Skeletal muscle satellite cell (primary cell): ENCODE measurements at regions not wholly inside any gene's neighbourhood (a gene's known extent, or its start where the extent isn't known, plus 50 kb on each side); places are given as distances from the start of the nearest gene placed in this dataset.

Source experiments
- H3K27me3 ChIP-seq: 2 replicates; pipeline ENCODE4 v1.7.0; 2013; ENCODE audit warnings: low read length; ENCODE audit not compliant: control insufficient read depth, insufficient read depth
- H3K36me3 ChIP-seq: 2 replicates; pipeline ENCODE4 v1.7.0; 2013; ENCODE audit warnings: mild to moderate bottlenecking, control low read depth, low read length; ENCODE audit not compliant: insufficient read depth
- H3K4me1 ChIP-seq: 2 replicates; pipeline ENCODE4 v1.7.0; 2013; ENCODE audit warnings: low read length; ENCODE audit not compliant: control insufficient read depth, insufficient read depth
- H3K4me2 ChIP-seq: 2 replicates; pipeline ENCODE4 v1.7.0; 2013; ENCODE audit warnings: mild to moderate bottlenecking, low read length
- H3K4me3 ChIP-seq: 2 replicates; pipeline ENCODE4 v1.7.0; 2013; ENCODE audit warnings: low read length
- H3K9ac ChIP-seq: 2 replicates; pipeline ENCODE4 v1.7.0; 2013; ENCODE audit warnings: mild to moderate bottlenecking, low read depth, low read length, moderate library complexity
- H3K9me3 ChIP-seq: replicated peaks from 2 replicates; pipeline ENCODE4 v1.7.0; 2013; ENCODE audit warnings: mild to moderate bottlenecking, control low read depth, low read length

- Histone ChIP-seq H3K4me3 (no peak overlapping the region), H3K9me3 (no peaks in the 10 kb centered on the region), H3K27me3 (peaks cover 3% of the 10 kb centered on the region), H3K4me1 (peaks cover 20% of the 10 kb centered on the region), H3K36me3 (no peaks in the 10 kb centered on the region), H3K9ac (no peak overlapping the region), H3K4me2 (no peak overlapping the region)
These were observed 427.8 kb upstream of the C2CD4B start for GRCh38 chr15:62592920-62593319.

GRCh38 chr15:62593681-62594399 is 428.8 kb upstream of the C2CD4B start:
- Histone ChIP-seq H3K4me2 (no peak overlapping the region), H3K4me1 (peaks cover 20% of the 10 kb centered on the region), H3K9ac (no peak overlapping the region), H3K36me3 (no peaks in the 10 kb centered on the region), H3K27me3 (peaks cover 3% of the 10 kb centered on the region), H3K4me3 (no peak overlapping the region), H3K9me3 (no peaks in the 10 kb centered on the region)

DNA sequence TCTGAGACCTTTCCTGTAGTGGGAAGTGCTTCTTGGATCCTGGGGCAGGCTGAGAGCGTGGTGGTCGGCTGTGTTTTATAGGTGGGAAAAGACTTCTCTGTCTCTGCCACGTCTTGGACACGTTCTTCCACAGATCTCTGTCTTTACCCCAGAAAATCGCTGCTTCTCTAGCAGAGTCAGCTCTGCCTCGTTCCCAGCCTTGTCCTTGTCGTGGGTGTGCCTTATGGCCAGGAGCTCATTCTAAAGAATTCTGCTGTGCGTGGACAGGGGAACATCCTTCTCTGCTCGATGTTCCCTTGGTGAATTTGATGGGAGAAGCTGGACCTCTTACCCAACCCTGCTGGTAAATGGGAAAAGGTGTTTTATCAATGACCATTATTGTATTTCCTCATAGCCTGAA is 433.1 kb upstream of the C2CD4B start:
- peaks cover 37% of the 10 kb centered on the region for H3K4me1 ChIP-seq
- H3K36me3 ChIP-seq, result no peaks in the 10 kb centered on the region
- no peak overlapping the region for H3K4me2 ChIP-seq
- peaks cover 3% of the 10 kb centered on the region for H3K27me3 ChIP-seq
- H3K9me3 ChIP-seq, result no peaks in the 10 kb centered on the region
- no peak overlapping the region for H3K4me3 ChIP-seq
- H3K9ac ChIP-seq, result no peak overlapping the region

DNA sequence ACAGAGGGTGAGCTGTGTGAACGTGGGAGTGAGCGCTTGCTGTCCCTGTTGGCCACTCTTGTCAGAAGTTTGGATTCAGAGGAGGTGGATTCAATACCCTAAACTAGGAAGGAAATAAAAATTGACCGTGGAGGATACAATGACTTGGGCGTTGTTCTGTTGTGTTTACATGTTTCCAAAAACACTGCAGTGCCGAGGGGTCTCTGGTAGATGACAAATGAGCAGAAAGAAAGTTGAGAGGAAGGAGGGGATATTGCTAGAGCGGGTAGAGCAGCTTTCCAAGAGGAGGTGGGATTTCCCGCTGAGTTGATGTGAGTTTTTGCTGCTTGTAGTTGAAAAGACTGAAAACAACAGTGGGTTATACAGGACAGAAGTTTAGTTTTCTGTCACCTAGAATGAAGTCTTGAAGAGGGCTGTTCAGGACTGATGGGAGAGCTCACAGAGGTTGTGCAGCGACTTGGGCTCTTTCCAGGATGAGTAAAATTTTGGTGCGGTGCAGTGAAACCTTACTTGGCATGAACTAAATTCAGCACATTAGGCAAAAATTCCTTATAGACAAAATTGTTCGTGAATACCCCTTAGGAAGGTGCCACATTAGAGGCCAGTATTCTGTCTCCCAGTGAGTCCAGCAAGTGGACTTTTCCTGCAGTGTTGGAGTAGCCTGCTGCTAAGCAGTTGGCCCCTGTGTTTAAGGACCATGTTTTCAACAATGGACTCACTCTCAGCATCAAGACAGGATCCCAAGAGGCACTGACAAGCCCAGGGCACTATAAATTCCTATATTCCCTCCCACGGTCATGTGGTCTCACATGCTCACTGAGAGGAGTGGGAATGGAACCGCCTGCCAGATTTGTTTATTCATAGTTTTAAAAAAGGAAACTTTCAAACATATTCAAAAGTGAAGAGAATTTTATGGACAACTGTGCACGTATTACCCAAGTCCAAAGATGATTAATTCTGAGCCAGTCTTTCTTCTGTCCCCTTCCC is 435.0 kb upstream of the C2CD4B start:
- no peaks in the 10 kb centered on the region for H3K36me3 ChIP-seq
- H3K4me3 ChIP-seq, result no peak overlapping the region
- H3K4me2 ChIP-seq, result no peak overlapping the region
- peaks cover 3% of the 10 kb centered on the region for H3K27me3 ChIP-seq
- H3K4me1 ChIP-seq, result peaks cover 42% of the 10 kb centered on the region
- H3K9ac ChIP-seq, result no peak overlapping the region
- H3K9me3 ChIP-seq, result no peaks in the 10 kb centered on the region

GRCh38 chr15:62601777-62602545 is 436.9 kb upstream of the C2CD4B start:
- no peaks in the 10 kb centered on the region for H3K9me3 ChIP-seq
- H3K9ac ChIP-seq, result no peak overlapping the region
- no peaks in the 10 kb centered on the region for H3K36me3 ChIP-seq
- H3K4me2 ChIP-seq, result peak overlapping the region; percentile 45
- H3K4me1 ChIP-seq, result peaks cover 47% of the 10 kb centered on the region
- H3K27me3 ChIP-seq, result peaks cover under 1% of the 10 kb centered on the region
- no peak overlapping the region for H3K4me3 ChIP-seq

- no peaks in the 10 kb centered on the region for H3K36me3 ChIP-seq
- H3K9ac ChIP-seq, result no peak overlapping the region
- H3K9me3 ChIP-seq, result no peaks in the 10 kb centered on the region
- H3K4me3 ChIP-seq, result no peak overlapping the region
- no peaks in the 10 kb centered on the region for H3K27me3 ChIP-seq
- peaks cover 64% of the 10 kb centered on the region for H3K4me1 ChIP-seq
- peak overlapping the region; percentile 2 for H3K4me2 ChIP-seq
These were observed 438.7 kb upstream of the C2CD4B start for GRCh38 chr15:62603742-62604141.

DNA sequence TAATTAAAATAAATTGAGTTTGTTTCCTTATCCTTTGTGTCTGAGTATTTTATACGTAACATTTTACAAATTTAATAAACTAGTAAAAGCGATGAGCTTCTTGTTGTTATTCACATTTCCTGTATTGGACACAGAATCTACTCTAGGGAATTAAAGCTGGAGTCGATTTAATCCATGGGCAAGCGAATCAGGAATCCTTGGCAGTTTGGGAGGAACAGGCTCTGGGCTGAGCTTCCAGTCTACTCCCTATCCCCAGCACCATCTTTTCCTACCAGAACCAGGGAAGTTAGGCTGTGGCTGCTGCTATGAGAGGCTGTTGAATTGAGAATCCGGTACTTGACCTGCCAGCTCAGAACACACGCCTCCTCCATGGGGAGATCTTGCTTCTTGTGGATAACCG is 437.3 kb upstream of the TPM1 start:
- Histone ChIP-seq H3K36me3 (no peaks in the 10 kb centered on the region), H3K9ac (no peak overlapping the region), H3K4me2 (no peak overlapping the region), H3K9me3 (no peaks in the 10 kb centered on the region), H3K4me1 (peaks cover 58% of the 10 kb centered on the region), H3K27me3 (no peaks in the 10 kb centered on the region), H3K4me3 (no peak overlapping the region)

- H3K4me2 ChIP-seq, result peak overlapping the region; percentile 19
- no peaks in the 10 kb centered on the region for H3K9me3 ChIP-seq
- no peak overlapping the region for H3K9ac ChIP-seq
- H3K36me3 ChIP-seq, result no peaks in the 10 kb centered on the region
- no peaks in the 10 kb centered on the region for H3K27me3 ChIP-seq
- peak overlapping the region; percentile 37 for H3K4me3 ChIP-seq
- H3K4me1 ChIP-seq, result peaks cover 45% of the 10 kb centered on the region
These were observed 436.0 kb upstream of the TPM1 start for GRCh38 chr15:62606376-62607113.

- peak overlapping the region; percentile 19 for H3K4me2 ChIP-seq
- H3K4me1 ChIP-seq, result peaks cover 40% of the 10 kb centered on the region
- H3K9ac ChIP-seq, result no peak overlapping the region
These were observed 435.5 kb upstream of the TPM1 start for GRCh38 chr15:62607114-62607462.

DNA sequence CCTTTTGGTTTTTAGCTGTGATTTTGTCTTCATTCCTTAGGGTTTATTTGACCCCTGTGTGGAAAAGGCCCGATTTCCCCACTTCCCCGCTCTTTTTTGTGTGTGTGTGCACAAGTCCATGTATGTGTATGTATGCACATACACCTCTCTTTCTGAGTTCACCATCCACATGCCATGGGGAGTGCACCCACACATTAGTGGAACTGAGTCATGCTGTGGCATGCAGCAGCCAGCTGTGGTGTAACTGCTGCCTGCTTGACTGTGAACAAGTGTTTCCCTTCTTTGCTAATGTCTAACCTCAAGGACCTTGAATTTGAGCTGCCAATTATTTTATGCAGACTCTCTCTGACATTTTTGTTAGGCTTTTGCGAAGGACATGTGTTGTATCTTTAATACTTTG is 434.9 kb upstream of the TPM1 start:
- H3K36me3 ChIP-seq, result no peaks in the 10 kb centered on the region
- no peak overlapping the region for H3K9ac ChIP-seq
- H3K9me3 ChIP-seq, result no peaks in the 10 kb centered on the region
- H3K4me3 ChIP-seq, result no peak overlapping the region
- peak overlapping the region; percentile 14 for H3K4me2 ChIP-seq
- peaks cover 34% of the 10 kb centered on the region for H3K4me1 ChIP-seq
- H3K27me3 ChIP-seq, result no peaks in the 10 kb centered on the region

More at GRCh38 chr15:62607114-62607462, 435.5 kb upstream of the TPM1 start:
- H3K36me3 ChIP-seq, result no peaks in the 10 kb centered on the region
- peak overlapping the region; percentile 37 for H3K4me3 ChIP-seq
- H3K9me3 ChIP-seq, result no peaks in the 10 kb centered on the region
- no peaks in the 10 kb centered on the region for H3K27me3 ChIP-seq

- no peak overlapping the region for H3K4me3 ChIP-seq
- no peak overlapping the region for H3K9ac ChIP-seq
- no peaks in the 10 kb centered on the region for H3K36me3 ChIP-seq
- H3K4me1 ChIP-seq, result peaks cover 31% of the 10 kb centered on the region
- H3K27me3 ChIP-seq, result no peaks in the 10 kb centered on the region
- no peak overlapping the region for H3K4me2 ChIP-seq
- no peaks in the 10 kb centered on the region for H3K9me3 ChIP-seq
These were observed 434.2 kb upstream of the TPM1 start for GRCh38 chr15:62608369-62608768.
